ENCODE measurements at regions not wholly inside any gene's neighbourhood (a gene's known extent, or its start where the extent isn't known, plus 50 kb on each side); places are given as distances from the start of the nearest gene placed in this dataset.

DNA sequence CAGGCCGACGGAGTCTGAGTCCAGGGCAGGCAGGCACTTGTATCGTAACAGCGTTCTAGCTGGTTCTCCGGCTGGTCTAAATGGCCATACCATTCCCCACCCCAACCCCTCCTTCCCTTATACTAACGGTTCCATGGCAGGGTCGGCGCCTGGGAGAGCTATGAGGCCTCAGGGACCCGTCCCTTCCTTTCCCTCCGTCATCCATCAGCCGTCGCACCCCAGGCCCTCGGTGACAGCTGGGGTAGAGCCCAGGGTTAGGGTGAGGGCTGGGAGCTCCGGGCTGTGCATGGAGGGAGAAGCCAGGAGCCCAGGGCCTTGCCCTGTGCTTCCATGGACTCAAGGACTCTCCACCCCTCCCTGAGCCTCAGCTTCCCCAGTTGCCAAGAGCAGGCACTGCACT is 101.4 kb downstream of the RBFOX3 start:
- TF ChIP-seq POLR2A (IDR thresholded peaks at IDR 0.05) (no peak), EP300 (IDR thresholded peaks at IDR 0.05) (no peak)
- TF ChIP-seq, protein P1, sequence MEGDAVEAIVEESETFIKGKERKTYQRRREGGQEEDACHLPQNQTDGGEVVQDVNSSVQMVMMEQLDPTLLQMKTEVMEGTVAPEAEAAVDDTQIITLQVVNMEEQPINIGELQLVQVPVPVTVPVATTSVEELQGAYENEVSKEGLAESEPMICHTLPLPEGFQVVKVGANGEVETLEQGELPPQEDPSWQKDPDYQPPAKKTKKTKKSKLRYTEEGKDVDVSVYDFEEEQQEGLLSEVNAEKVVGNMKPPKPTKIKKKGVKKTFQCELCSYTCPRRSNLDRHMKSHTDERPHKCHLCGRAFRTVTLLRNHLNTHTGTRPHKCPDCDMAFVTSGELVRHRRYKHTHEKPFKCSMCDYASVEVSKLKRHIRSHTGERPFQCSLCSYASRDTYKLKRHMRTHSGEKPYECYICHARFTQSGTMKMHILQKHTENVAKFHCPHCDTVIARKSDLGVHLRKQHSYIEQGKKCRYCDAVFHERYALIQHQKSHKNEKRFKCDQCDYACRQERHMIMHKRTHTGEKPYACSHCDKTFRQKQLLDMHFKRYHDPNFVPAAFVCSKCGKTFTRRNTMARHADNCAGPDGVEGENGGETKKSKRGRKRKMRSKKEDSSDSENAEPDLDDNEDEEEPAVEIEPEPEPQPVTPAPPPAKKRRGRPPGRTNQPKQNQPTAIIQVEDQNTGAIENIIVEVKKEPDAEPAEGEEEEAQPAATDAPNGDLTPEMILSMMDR (IDR thresholded peaks at IDR 0.05): no peak

All from tibial nerve (tissue), 4 donors.